Thoracic aorta (tissue), 2 donors: ENCODE measurements at regions not wholly inside any gene's neighbourhood (a gene's known extent, or its start where the extent isn't known, plus 50 kb on each side); places are given as distances from the start of the nearest gene placed in this dataset.

Experiments used
- ATAC-seq: fragments of 150-250 bp; one replicate; pipeline ENCODE4 v1.8.0; 2017; ENCODE audit warnings: low read depth; ENCODE audit not compliant: insufficient number of reproducible peaks, low FRiP score
- DNase-seq: peaks from one replicate; pipeline ENCODE4 v3.0.0-alpha.2; 2020; ENCODE audit warnings: low spot score
- H3K27ac ChIP-seq, 2 donors: fragments of 200-600 bp; sonication (generic); 1 replicate in 1 of 2; 2 replicates in 1 of 2; pipeline ENCODE4 v1.5.1; 2016; ENCODE audit warnings: mild to moderate bottlenecking in 2 of 2, moderate library complexity in 2 of 2
- H3K27me3 ChIP-seq: fragments of 200-600 bp; sonication (generic); replicated peaks from 2 replicates; pipeline ENCODE4 v1.6.0; 2016; ENCODE audit warnings: mild to moderate bottlenecking; ENCODE audit not compliant: insufficient read depth
- H3K36me3 ChIP-seq: fragments of 200-600 bp; sonication (generic); one replicate; pipeline ENCODE4 v1.5.1; 2016
- H3K4me1 ChIP-seq, 2 donors: fragments of 200-600 bp; sonication (generic); 1 replicate in 1 of 2; 2 replicates in 1 of 2; pipeline versions ENCODE4 v1.5.1 to v1.6.0; 2016; ENCODE audit warnings: low read depth in 2 of 2, mild to moderate bottlenecking in 1 of 2; ENCODE audit not compliant: control insufficient read depth in 1 of 2
- H3K4me3 ChIP-seq: fragments of 200-600 bp; sonication (generic); 2 replicates; pipeline ENCODE4 v1.5.1; 2016; ENCODE audit warnings: mild to moderate bottlenecking
- H3K9me3 ChIP-seq: fragments of 200-600 bp; sonication (generic); 2 replicates; pipeline ENCODE4 v1.5.1; 2016
- CTCF ChIP-seq: fragments of 200-600 bp; sonication (generic); IDR thresholded peaks from one replicate; pipeline ENCODE4 v1.5.1; 2019; ENCODE audit warnings: antibody characterized with exemption

- H3K27ac ChIP-seq: no peak overlapping the region
- no peaks in the 10 kb centered on the region for H3K9me3 ChIP-seq
- H3K4me3 ChIP-seq: no peak overlapping the region
- H3K4me1 ChIP-seq: no peaks in the 10 kb centered on the region
- DNase-seq (no peak), ATAC-seq (no peak)
- H3K36me3 ChIP-seq: no peaks in the 10 kb centered on the region
- TF ChIP-seq CTCF: no peak
- no peaks in the 10 kb centered on the region for H3K27me3 ChIP-seq
Measured at GRCh38 chr3:25025236-25025635, 402.8 kb upstream of the RARB start.

- no peak for DNase-seq
Measured at GRCh38 chr3:25027650-25028049, 400.4 kb upstream of the RARB start.

GRCh38 chr3:25029820-25030219 is 398.2 kb upstream of the RARB start:
- Histone ChIP-seq H3K4me1 (no peaks in the 10 kb centered on the region), H3K27ac (no peak overlapping the region), H3K4me3 (no peak overlapping the region), H3K9me3 (no peaks in the 10 kb centered on the region), H3K27me3 (no peaks in the 10 kb centered on the region), H3K36me3 (no peaks in the 10 kb centered on the region)
- TF ChIP-seq CTCF: no peak
- DNase-seq (no peak), ATAC-seq (no peak)

More at GRCh38 chr3:25027650-25028049, 400.4 kb upstream of the RARB start:
- Histone ChIP-seq H3K9me3 (no peaks in the 10 kb centered on the region), H3K27me3 (no peaks in the 10 kb centered on the region), H3K4me3 (no peak overlapping the region), H3K4me1 (no peaks in the 10 kb centered on the region), H3K27ac (no peak overlapping the region), H3K36me3 (no peaks in the 10 kb centered on the region)
- ATAC-seq: no peak
- no peak for TF ChIP-seq CTCF

GRCh38 chr3:25032344-25032743 is 395.7 kb upstream of the RARB start:
- Histone ChIP-seq H3K4me1 (peaks cover 10 to 15% of the 10 kb centered on the region in 2 donors), H3K4me3 (no peak overlapping the region), H3K27me3 (no peaks in the 10 kb centered on the region), H3K27ac (no peak overlapping the region), H3K9me3 (no peaks in the 10 kb centered on the region), H3K36me3 (no peaks in the 10 kb centered on the region)
- DNase-seq (no peak), ATAC-seq (no peak)
- TF ChIP-seq CTCF: no peak

GRCh38 chr3:25033407-25034029 is 394.5 kb upstream of the RARB start:
- peak; percentile 37 for TF ChIP-seq CTCF
- no peak for DNase-seq

More at GRCh38 chr3:25033407-25034029, 394.5 kb upstream of the RARB start:
- Histone ChIP-seq H3K9me3 (no peaks in the 10 kb centered on the region), H3K27me3 (no peaks in the 10 kb centered on the region), H3K4me3 (no peak overlapping the region), H3K4me1 (peaks cover 21 to 27% of the 10 kb centered on the region in 2 donors), H3K27ac (no peak overlapping the region), H3K36me3 (no peaks in the 10 kb centered on the region)
- ATAC-seq: no peak
